Glutamatergic neuron (in vitro differentiated cells): ENCODE measurements at regions not wholly inside any gene's neighbourhood (a gene's known extent, or its start where the extent isn't known, plus 50 kb on each side); places are given as distances from the start of the nearest gene placed in this dataset.

Experiments
- DNase-seq: peaks from one replicate; pipeline ENCODE4 v3.0.0; 2022
- H3K27ac Mint-ChIP-seq: one replicate; pipeline ENCODE4 v1.8.0; 2020; ENCODE audit warnings: mild to moderate bottlenecking, mixed read lengths, inconsistent platforms; ENCODE audit not compliant: unreplicated experiment
- H3K27me3 Mint-ChIP-seq: one replicate; pipeline ENCODE4 v1.8.0; 2020; ENCODE audit warnings: mild to moderate bottlenecking, moderate library complexity, mixed read lengths, inconsistent platforms; ENCODE audit not compliant: unreplicated experiment
- H3K36me3 Mint-ChIP-seq: one replicate; pipeline ENCODE4 v1.8.0; 2020; ENCODE audit warnings: mild to moderate bottlenecking, mixed read lengths, inconsistent platforms; ENCODE audit not compliant: unreplicated experiment
- H3K4me1 Mint-ChIP-seq: one replicate; pipeline ENCODE4 v1.8.0; 2020; ENCODE audit warnings: mild to moderate bottlenecking, low read depth, mixed read lengths, inconsistent platforms; ENCODE audit not compliant: unreplicated experiment
- H3K4me3 Mint-ChIP-seq: one replicate; pipeline ENCODE4 v1.8.0; 2020; ENCODE audit warnings: mild to moderate bottlenecking, mixed read lengths, inconsistent platforms; ENCODE audit not compliant: unreplicated experiment
- H3K9me3 Mint-ChIP-seq: one replicate; pipeline ENCODE4 v1.8.0; 2020; ENCODE audit warnings: mild to moderate bottlenecking, moderate library complexity, mixed read lengths, inconsistent platforms; ENCODE audit not compliant: unreplicated experiment
- TF ChIP-seq, protein P1 (sequence below): fragments of 200-600 bp; sonication (generic); IDR thresholded peaks from one replicate; pipeline ENCODE4 v1.5.0; 2021; ENCODE audit not compliant: partially characterized antibody, unreplicated experiment

- H3K4me1 Mint-ChIP-seq: no peaks in the 10 kb centered on the region
- no peaks in the 10 kb centered on the region for H3K9me3 Mint-ChIP-seq
- H3K36me3 Mint-ChIP-seq: no peaks in the 10 kb centered on the region
- no peak overlapping the region for H3K4me3 Mint-ChIP-seq
- DNase-seq: no peak
- H3K27me3 Mint-ChIP-seq: no peaks in the 10 kb centered on the region
- no peak overlapping the region for H3K27ac Mint-ChIP-seq
- TF ChIP-seq, protein P1, sequence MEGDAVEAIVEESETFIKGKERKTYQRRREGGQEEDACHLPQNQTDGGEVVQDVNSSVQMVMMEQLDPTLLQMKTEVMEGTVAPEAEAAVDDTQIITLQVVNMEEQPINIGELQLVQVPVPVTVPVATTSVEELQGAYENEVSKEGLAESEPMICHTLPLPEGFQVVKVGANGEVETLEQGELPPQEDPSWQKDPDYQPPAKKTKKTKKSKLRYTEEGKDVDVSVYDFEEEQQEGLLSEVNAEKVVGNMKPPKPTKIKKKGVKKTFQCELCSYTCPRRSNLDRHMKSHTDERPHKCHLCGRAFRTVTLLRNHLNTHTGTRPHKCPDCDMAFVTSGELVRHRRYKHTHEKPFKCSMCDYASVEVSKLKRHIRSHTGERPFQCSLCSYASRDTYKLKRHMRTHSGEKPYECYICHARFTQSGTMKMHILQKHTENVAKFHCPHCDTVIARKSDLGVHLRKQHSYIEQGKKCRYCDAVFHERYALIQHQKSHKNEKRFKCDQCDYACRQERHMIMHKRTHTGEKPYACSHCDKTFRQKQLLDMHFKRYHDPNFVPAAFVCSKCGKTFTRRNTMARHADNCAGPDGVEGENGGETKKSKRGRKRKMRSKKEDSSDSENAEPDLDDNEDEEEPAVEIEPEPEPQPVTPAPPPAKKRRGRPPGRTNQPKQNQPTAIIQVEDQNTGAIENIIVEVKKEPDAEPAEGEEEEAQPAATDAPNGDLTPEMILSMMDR: no peak
Measured at GRCh38 chrX:137684591-137684990, 118.7 kb downstream of the ZIC3 start.

DNA sequence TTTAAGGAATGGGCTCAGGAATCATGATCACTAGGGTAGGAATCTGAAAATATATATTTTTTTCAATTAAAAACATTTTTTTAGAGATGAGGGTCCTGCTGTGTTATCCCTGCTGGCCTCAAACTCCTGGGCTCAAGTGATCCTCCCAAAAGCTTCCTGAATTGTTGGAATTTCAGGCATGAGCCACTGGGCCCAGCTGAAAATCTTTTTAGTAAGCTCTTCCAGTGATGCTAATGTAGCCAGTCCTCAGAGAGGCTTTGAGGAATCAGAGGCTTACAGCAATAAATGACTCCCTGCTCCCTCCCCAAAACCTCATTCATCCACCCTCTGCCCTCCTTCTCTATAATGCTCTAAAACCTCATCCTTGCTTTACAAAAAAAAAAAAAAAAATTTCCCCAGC lies 129.5 kb downstream of the ZIC3 start:
- no peak overlapping the region for H3K27ac Mint-ChIP-seq
- no peaks in the 10 kb centered on the region for H3K9me3 Mint-ChIP-seq
- no peaks in the 10 kb centered on the region for H3K36me3 Mint-ChIP-seq
- no peak for DNase-seq
- no peak overlapping the region for H3K4me3 Mint-ChIP-seq
- TF ChIP-seq, protein P1: no peak
- H3K27me3 Mint-ChIP-seq: no peaks in the 10 kb centered on the region
- H3K4me1 Mint-ChIP-seq: no peaks in the 10 kb centered on the region

DNA sequence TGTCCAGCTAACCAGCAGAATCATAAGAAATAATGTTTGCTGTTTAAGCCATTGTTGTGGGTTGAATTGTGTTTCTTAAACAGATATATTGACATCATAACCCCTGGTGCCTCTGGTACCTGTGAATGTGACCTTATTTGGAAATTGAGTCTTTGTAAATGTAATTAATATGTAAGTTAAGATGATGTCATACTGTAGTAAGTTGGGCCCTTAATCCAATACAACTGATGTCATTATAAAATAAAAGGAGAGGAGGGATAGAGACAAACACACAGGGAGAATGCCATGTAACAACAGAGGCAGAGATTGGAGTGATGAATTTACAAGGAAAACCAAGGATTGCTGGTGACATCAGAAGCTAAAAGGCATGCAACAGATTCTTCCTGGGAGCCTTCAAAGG lies 141.4 kb downstream of the ZIC3 start:
- DNase-seq: no peak
- peaks cover 2% of the 10 kb centered on the region for H3K27me3 Mint-ChIP-seq
- H3K9me3 Mint-ChIP-seq: no peaks in the 10 kb centered on the region
- no peaks in the 10 kb centered on the region for H3K4me1 Mint-ChIP-seq
- H3K4me3 Mint-ChIP-seq: no peak overlapping the region
- no peaks in the 10 kb centered on the region for H3K36me3 Mint-ChIP-seq
- no peak overlapping the region for H3K27ac Mint-ChIP-seq
- TF ChIP-seq, protein P1: no peak

- no peaks in the 10 kb centered on the region for H3K27me3 Mint-ChIP-seq
- no peak for DNase-seq
- TF ChIP-seq, protein P1: no peak
- no peaks in the 10 kb centered on the region for H3K9me3 Mint-ChIP-seq
- H3K4me1 Mint-ChIP-seq: peaks cover 10% of the 10 kb centered on the region
- no peak overlapping the region for H3K27ac Mint-ChIP-seq
- H3K36me3 Mint-ChIP-seq: no peaks in the 10 kb centered on the region
- H3K4me3 Mint-ChIP-seq: no peak overlapping the region
Measured at GRCh38 chrX:137742846-137743245, 176.9 kb downstream of the ZIC3 start.

DNA sequence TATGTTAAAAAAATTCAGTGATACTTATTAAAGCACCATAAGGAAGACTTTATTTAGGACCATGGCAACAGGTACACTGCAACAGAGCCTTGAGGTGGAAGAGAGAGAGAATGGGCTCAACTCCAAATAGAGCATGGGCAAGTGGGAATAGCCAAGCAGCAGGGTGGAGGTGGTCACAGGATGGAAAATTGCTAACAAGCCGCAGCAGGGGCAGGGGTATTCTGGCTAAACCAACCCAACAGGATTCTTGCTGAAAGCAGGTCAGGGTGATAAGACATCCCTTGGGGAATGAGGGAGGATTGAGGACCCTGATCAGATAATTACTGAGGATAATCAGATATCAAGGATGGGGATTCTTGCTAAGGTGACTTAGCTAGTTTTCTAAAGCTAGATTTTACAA lies 177.5 kb downstream of the ZIC3 start:
- no peak for DNase-seq
- H3K9me3 Mint-ChIP-seq: no peaks in the 10 kb centered on the region
- no peaks in the 10 kb centered on the region for H3K27me3 Mint-ChIP-seq
- no peak overlapping the region for H3K4me3 Mint-ChIP-seq
- H3K27ac Mint-ChIP-seq: no peak overlapping the region
- peaks cover 13% of the 10 kb centered on the region for H3K4me1 Mint-ChIP-seq
- H3K36me3 Mint-ChIP-seq: no peaks in the 10 kb centered on the region
- TF ChIP-seq, protein P1: no peak
